Hepatocyte (in vitro differentiated cells): ENCODE measurements at regions not wholly inside any gene's neighbourhood (a gene's known extent, or its start where the extent isn't known, plus 50 kb on each side); places are given as distances from the start of the nearest gene placed in this dataset.

Experiments used
- EZH2 ChIP-seq: fragments of 200-600 bp; sonication (generic); IDR thresholded peaks from 2 replicates; pipeline ENCODE4 v1.6.1; 2016; ENCODE audit warnings: antibody characterized with exemption, mild to moderate bottlenecking, borderline replicate concordance
- TF ChIP-seq, protein P1 (sequence below): fragments of 200-600 bp; sonication (generic); IDR thresholded peaks from 2 replicates; pipeline ENCODE4 v1.5.1; 2016; ENCODE audit warnings: antibody characterized with exemption, mild to moderate bottlenecking; ENCODE audit not compliant: poor library complexity

DNA sequence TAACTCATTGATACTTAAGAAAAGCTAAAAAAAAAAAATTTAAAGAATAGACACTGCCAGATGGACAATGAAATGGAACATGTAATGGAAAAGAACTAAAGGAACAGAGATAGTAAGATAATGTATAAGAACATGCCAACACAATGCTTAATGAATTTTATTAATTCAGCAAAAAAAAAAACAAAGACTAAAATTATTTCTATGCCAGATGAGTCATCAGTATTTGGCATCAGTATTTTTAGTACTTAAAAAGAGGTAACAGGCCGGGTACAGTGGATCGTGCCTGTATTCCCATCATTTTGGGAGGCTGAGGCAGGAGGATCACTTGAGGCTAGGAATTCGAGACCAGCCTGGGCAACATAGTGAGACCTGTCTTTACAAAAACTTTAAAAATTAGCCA lies 168.5 kb downstream of the CYB561 start:
- TF ChIP-seq EZH2: no peak
- TF ChIP-seq, protein P1, sequence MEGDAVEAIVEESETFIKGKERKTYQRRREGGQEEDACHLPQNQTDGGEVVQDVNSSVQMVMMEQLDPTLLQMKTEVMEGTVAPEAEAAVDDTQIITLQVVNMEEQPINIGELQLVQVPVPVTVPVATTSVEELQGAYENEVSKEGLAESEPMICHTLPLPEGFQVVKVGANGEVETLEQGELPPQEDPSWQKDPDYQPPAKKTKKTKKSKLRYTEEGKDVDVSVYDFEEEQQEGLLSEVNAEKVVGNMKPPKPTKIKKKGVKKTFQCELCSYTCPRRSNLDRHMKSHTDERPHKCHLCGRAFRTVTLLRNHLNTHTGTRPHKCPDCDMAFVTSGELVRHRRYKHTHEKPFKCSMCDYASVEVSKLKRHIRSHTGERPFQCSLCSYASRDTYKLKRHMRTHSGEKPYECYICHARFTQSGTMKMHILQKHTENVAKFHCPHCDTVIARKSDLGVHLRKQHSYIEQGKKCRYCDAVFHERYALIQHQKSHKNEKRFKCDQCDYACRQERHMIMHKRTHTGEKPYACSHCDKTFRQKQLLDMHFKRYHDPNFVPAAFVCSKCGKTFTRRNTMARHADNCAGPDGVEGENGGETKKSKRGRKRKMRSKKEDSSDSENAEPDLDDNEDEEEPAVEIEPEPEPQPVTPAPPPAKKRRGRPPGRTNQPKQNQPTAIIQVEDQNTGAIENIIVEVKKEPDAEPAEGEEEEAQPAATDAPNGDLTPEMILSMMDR: no peak
